ENCODE measurements at regions not wholly inside any gene's neighbourhood (a gene's known extent, or its start where the extent isn't known, plus 50 kb on each side); places are given as distances from the start of the nearest gene placed in this dataset.

DNA sequence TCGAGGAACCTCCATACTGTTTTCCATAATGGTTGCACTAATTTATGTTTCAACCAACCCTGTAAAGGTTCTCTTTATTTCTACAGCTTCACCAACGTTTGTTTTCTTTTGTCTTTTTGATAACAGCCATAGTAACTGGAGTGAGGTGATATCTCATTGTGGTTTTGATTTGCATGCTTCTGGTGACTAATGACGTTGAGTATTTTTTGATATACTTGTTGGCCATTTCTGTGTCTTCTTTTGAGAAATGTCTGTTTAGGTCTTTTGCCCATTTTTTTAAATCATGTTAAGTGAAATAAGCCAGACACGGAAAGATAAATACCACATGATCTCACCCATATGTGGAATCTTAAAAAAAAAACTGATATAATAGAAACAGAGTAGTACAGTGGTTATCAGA is 74.8 kb upstream of the SMIM21 start:
- TF ChIP-seq, protein P1, sequence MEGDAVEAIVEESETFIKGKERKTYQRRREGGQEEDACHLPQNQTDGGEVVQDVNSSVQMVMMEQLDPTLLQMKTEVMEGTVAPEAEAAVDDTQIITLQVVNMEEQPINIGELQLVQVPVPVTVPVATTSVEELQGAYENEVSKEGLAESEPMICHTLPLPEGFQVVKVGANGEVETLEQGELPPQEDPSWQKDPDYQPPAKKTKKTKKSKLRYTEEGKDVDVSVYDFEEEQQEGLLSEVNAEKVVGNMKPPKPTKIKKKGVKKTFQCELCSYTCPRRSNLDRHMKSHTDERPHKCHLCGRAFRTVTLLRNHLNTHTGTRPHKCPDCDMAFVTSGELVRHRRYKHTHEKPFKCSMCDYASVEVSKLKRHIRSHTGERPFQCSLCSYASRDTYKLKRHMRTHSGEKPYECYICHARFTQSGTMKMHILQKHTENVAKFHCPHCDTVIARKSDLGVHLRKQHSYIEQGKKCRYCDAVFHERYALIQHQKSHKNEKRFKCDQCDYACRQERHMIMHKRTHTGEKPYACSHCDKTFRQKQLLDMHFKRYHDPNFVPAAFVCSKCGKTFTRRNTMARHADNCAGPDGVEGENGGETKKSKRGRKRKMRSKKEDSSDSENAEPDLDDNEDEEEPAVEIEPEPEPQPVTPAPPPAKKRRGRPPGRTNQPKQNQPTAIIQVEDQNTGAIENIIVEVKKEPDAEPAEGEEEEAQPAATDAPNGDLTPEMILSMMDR (IDR thresholded peaks at IDR 0.05), result no peak
- TF ChIP-seq POLR2A (IDR thresholded peaks at IDR 0.05), result no peak
- no peak for TF ChIP-seq POLR2AphosphoS5 (IDR thresholded peaks at IDR 0.05; ENCODE audit: insufficient read depth in 1 of 2, low read depth in 1 of 2)
